ENCODE measurements at regions not wholly inside any gene's neighbourhood (a gene's known extent, or its start where the extent isn't known, plus 50 kb on each side); places are given as distances from the start of the nearest gene placed in this dataset.
"Not testable (repeated sequence)": the region's sequence is repeated elsewhere in the genome, so short reads cannot be mapped to it uniquely, and the experiment has no call there.

GRCh38 chr6:11427723-11428245, 109.8 kb upstream of the TMEM170B start:
- H3K4me3 Mint-ChIP-seq = no peak overlapping the region
- H3K27ac Mint-ChIP-seq = peak overlapping the region; percentile 23
- H3K36me3 Mint-ChIP-seq (ENCODE audit: low read depth) = no peaks in the 10 kb centered on the region
- H3K27me3 Mint-ChIP-seq (ENCODE audit: low read depth) = no peaks in the 10 kb centered on the region
- no peak for DNase-seq (ENCODE audit: low spot score)
- no peaks in the 10 kb centered on the region for H3K9me3 Mint-ChIP-seq
- peaks cover 26% of the 10 kb centered on the region for H3K4me1 Mint-ChIP-seq (ENCODE audit: low read depth)

DNA sequence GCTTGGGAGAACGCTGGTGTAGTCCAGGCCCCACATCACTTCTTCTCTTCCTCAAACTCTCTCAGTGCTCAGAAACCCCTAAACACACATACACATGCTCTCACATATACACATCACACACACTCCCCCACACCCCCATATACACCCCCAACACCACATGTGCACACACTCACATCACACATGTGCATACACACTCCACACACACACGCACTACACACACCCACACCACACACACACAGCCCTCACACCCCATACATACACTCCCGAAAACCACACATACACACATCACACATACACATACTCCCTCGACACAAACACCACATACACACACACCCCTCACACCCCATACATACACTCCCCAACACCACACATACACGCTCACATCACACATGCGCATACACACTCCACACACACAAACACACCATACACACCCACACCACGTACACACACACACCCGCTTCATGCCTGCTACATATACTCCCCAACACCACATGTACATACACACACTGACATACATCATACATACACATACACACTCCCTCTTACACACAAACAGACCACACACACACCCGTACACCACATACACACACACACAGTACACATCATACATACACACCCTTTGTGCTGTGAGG, 110.3 kb upstream of the TMEM170B start:
- Mint-ChIP-seq H3K27ac (peak overlapping the region; percentile 4), H3K27me3 (ENCODE audit: low read depth) (no peaks in the 10 kb centered on the region), H3K4me3 (no peak overlapping the region), H3K9me3 (no peaks in the 10 kb centered on the region), H3K4me1 (ENCODE audit: low read depth) (peaks cover 29% of the 10 kb centered on the region), H3K36me3 (ENCODE audit: low read depth) (no peaks in the 10 kb centered on the region)
- DNase-seq (ENCODE audit: low spot score) = no peak

DNA sequence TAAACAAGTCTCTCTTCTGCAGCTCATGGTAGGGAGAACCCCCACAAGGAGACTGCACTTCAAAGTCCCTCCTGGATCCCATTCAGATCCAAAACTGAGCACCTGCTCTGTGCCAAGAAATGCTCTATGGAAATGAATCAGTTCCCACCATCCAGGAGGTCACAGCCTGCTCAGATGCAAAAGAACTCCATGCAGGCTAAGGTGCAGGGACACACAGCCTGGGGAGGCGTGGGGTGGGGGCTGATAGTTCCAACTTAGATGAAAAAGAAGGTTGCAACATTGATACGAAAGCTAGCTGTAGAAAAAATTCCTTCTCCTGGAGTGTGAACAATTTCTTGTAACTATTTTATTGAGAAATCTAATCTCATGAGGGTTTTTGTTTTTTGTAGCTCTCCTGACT, 111.0 kb upstream of the TMEM170B start:
- Mint-ChIP-seq H3K4me3 (no peak overlapping the region), H3K9me3 (no peaks in the 10 kb centered on the region), H3K27me3 (ENCODE audit: low read depth) (no peaks in the 10 kb centered on the region), H3K4me1 (ENCODE audit: low read depth) (peaks cover 33% of the 10 kb centered on the region), H3K27ac (no peak overlapping the region), H3K36me3 (ENCODE audit: low read depth) (no peaks in the 10 kb centered on the region)
- DNase-seq (ENCODE audit: low spot score) = no peak

GRCh38 chr6:11425876-11426275, 111.7 kb upstream of the TMEM170B start:
- H3K9me3 Mint-ChIP-seq = no peaks in the 10 kb centered on the region
- no peaks in the 10 kb centered on the region for H3K27me3 Mint-ChIP-seq (ENCODE audit: low read depth)
- H3K4me3 Mint-ChIP-seq = no peak overlapping the region
- no peak for DNase-seq (ENCODE audit: low spot score)
- H3K27ac Mint-ChIP-seq = no peak overlapping the region
- H3K4me1 Mint-ChIP-seq (ENCODE audit: low read depth) = peaks cover 33% of the 10 kb centered on the region
- no peaks in the 10 kb centered on the region for H3K36me3 Mint-ChIP-seq (ENCODE audit: low read depth)

DNA sequence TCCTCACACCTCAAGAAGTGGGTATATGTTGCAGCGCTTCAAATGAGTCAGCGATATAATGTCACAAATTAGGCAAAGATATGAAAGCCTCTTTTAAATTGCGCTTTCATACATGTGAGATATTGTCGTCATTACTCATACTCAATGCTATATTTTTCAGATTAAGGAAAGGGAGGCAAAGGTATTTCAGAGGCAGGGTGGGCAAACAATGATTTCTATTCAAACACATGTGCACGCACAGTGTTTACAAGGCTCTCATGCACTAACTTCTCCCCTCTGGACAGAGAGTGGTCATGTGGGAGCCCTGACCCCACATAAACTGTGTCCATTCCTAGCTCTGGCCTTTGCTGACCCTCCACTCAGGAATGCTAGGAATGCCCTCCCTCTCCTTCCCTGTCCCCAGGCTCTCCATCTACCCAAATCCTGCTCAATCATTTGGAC, 112.1 kb upstream of the TMEM170B start:
- H3K4me3 Mint-ChIP-seq = no peak overlapping the region
- H3K36me3 Mint-ChIP-seq (ENCODE audit: low read depth) = no peaks in the 10 kb centered on the region
- H3K27ac Mint-ChIP-seq = no peak overlapping the region

GRCh38 chr6:11424395-11425034, 113.0 kb upstream of the TMEM170B start:
- DNase-seq (ENCODE audit: low spot score) = no peak
- H3K27ac Mint-ChIP-seq = no peak overlapping the region
- no peak overlapping the region for H3K4me3 Mint-ChIP-seq
- H3K27me3 Mint-ChIP-seq (ENCODE audit: low read depth) = no peaks in the 10 kb centered on the region
- peaks cover 4% of the 10 kb centered on the region for H3K9me3 Mint-ChIP-seq
- peaks cover 33% of the 10 kb centered on the region for H3K4me1 Mint-ChIP-seq (ENCODE audit: low read depth)
- no peaks in the 10 kb centered on the region for H3K36me3 Mint-ChIP-seq (ENCODE audit: low read depth)

More for the DNA sequence above, 112.1 kb upstream of the TMEM170B start:
- H3K4me1 Mint-ChIP-seq (ENCODE audit: low read depth) = peaks cover 35% of the 10 kb centered on the region
- H3K9me3 Mint-ChIP-seq = peaks cover 2% of the 10 kb centered on the region
- no peak for DNase-seq (ENCODE audit: low spot score)
- H3K27me3 Mint-ChIP-seq (ENCODE audit: low read depth) = no peaks in the 10 kb centered on the region

- no peak overlapping the region for H3K4me3 Mint-ChIP-seq
- H3K27ac Mint-ChIP-seq = no peak overlapping the region
- DNase-seq (ENCODE audit: low spot score) = no peak
- H3K4me1 Mint-ChIP-seq (ENCODE audit: low read depth) = peaks cover 25% of the 10 kb centered on the region
- peaks cover 4% of the 10 kb centered on the region for H3K9me3 Mint-ChIP-seq
- H3K27me3 Mint-ChIP-seq (ENCODE audit: low read depth) = no peaks in the 10 kb centered on the region
- no peaks in the 10 kb centered on the region for H3K36me3 Mint-ChIP-seq (ENCODE audit: low read depth)
These were observed 113.9 kb upstream of the TMEM170B start for GRCh38 chr6:11423667-11424066.

- Mint-ChIP-seq H3K4me3 (no peak overlapping the region), H3K4me1 (ENCODE audit: low read depth) (peaks cover 21% of the 10 kb centered on the region), H3K9me3 (peaks cover 4% of the 10 kb centered on the region), H3K36me3 (ENCODE audit: low read depth) (no peaks in the 10 kb centered on the region), H3K27me3 (ENCODE audit: low read depth) (no peaks in the 10 kb centered on the region), H3K27ac (no peak overlapping the region)
- peak; percentile 37 for DNase-seq (ENCODE audit: low spot score)
These were observed 114.5 kb upstream of the TMEM170B start for GRCh38 chr6:11423072-11423471.

DNA sequence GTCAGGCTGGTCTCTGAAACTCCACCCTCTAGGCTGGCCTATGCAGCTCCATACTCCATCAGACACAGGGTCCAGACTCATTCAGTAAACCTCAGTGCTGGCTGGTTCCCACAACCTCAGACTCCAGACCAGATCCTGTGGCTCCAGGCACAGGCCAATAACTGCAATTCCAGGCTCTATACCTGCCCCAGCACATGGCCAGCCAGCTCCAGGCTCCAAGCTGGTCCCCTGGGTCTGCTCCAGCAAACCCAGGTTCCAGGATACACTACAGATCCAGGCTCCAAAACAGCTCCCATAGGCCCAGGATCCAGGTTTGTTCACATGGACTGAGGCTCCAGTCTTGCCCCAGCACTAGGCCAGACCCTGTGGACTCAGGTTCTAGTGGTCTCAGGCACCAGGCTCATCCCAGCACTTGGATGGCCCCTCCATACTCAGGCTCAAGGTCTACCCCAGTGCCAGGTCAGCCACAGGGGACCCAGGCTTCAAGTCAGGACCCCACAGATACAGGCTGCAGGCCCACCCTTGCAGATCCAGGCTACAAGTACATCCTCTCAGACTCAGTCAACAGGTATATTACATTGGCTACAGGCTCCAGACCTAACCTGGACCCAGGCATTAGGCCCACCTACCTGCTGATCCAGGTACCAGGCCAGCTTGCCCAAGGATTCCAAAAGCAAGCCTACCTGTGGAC, 117.6 kb upstream of the TMEM170B start:
- H3K27me3 Mint-ChIP-seq (ENCODE audit: low read depth) = no peaks in the 10 kb centered on the region
- H3K9me3 Mint-ChIP-seq = peaks cover 4% of the 10 kb centered on the region
- H3K27ac Mint-ChIP-seq = no peak overlapping the region
- no peak for DNase-seq (ENCODE audit: low spot score)
- H3K4me1 Mint-ChIP-seq (ENCODE audit: low read depth) = peaks cover 30% of the 10 kb centered on the region
- no peak overlapping the region for H3K4me3 Mint-ChIP-seq
- no peaks in the 10 kb centered on the region for H3K36me3 Mint-ChIP-seq (ENCODE audit: low read depth)

DNA sequence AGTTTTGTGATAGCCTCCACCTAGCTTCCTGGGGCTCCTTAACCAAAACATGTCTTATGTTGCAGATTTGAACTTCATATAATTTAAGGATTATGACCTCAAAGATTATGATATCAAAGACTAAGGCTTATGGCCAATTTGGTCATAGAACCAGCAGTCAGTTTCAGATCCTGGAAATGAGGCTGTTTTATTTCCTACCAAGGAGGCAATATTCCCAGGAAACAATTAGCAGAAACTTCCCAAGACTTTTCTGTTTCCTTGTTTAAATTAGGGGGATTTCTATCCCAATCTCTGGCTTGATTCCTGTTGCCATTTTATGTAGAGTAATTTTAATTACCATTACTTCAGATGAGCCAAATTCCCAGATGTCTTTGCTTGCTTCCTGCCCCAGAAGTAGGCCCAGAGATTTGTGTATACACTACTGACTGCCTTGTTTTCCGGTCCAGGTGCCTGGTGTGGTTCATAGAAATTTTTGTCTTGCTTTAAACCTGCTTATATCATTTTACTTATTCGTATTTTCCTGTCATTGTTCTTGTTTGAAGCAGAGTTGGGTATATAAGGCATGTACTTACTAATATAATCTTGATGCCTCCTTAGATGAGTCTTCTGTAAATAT, 119.2 kb upstream of the TMEM170B start:
- H3K9me3 Mint-ChIP-seq = peaks cover 4% of the 10 kb centered on the region
- no peaks in the 10 kb centered on the region for H3K27me3 Mint-ChIP-seq (ENCODE audit: low read depth)
- H3K4me1 Mint-ChIP-seq (ENCODE audit: low read depth) = peaks cover 38% of the 10 kb centered on the region
- H3K4me3 Mint-ChIP-seq = no peak overlapping the region
- no peak overlapping the region for H3K27ac Mint-ChIP-seq
- no peak for DNase-seq (ENCODE audit: low spot score)
- no peaks in the 10 kb centered on the region for H3K36me3 Mint-ChIP-seq (ENCODE audit: low read depth)

DNA sequence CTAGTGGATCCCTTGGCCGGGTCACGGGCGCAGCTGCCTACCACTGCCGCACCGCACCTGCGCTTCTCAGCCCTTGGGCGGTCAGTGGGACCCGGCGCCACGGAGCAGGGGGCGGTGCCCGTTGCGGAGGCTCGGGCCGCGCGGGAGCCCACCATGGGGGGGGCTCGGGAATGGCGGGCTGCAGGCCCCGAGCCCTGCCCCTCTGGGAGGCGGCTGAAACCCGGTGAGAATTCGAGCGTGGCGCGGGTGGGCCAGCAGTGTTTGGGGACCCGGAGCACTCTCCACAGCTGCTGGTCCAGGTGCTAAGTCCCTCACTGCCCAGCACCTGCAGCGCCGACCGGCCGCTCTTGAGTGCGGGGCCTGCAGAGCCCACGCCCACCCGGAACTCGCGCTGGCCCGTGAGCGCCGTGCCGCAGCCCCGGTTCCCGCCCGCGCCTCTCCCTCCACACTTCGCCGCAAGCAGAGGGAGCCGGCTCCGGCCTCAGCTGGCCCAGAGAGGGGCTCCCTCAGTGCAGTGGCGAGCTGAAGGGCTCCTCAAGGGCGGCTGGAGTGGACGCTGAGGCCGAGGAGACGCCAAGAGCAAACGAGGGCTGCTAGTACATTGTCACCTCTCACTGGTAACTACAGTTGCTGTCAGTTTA, 120.5 kb upstream of the TMEM170B start:
- Mint-ChIP-seq H3K27ac (no peak overlapping the region), H3K27me3 (ENCODE audit: low read depth) (no peaks in the 10 kb centered on the region), H3K36me3 (ENCODE audit: low read depth) (no peaks in the 10 kb centered on the region), H3K9me3 (peaks cover 4% of the 10 kb centered on the region), H3K4me1 (ENCODE audit: low read depth) (peaks cover 43% of the 10 kb centered on the region), H3K4me3 (no peak overlapping the region)
- DNase-seq (ENCODE audit: low spot score) = no peak

GRCh38 chr6:11416099-11416935, 121.2 kb upstream of the TMEM170B start:
- not testable (repeated sequence) for H3K4me3 Mint-ChIP-seq; H3K27me3 Mint-ChIP-seq (ENCODE audit: low read depth); H3K9me3 Mint-ChIP-seq; DNase-seq (ENCODE audit: low spot score); H3K27ac Mint-ChIP-seq; H3K36me3 Mint-ChIP-seq (ENCODE audit: low read depth)
- H3K4me1 Mint-ChIP-seq (ENCODE audit: low read depth) = peaks cover 44% of the 10 kb centered on the region

DNA sequence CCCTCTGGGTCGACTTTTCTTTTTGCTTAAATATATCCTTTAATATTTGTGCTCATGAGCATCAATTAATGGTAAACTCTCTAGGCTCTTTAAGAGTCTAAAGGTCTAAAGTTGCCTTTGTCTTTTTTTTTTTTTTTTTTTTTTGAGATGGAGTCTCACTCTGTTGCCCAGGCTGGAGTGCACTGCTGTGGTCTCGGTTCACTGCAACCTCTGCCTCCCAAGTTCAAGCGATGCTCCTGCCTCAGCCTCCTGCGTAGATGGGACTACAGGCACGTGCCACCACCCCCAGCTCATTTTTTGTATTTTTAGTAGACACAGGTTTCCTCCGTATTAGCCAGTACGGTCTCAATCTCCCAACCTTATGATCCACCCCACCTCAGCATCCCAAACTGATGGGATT, 122.0 kb upstream of the TMEM170B start:
- DNase-seq (ENCODE audit: low spot score) = no peak
- no peaks in the 10 kb centered on the region for H3K27me3 Mint-ChIP-seq (ENCODE audit: low read depth)
- H3K4me1 Mint-ChIP-seq (ENCODE audit: low read depth) = peaks cover 47% of the 10 kb centered on the region
- H3K27ac Mint-ChIP-seq = no peak overlapping the region
- H3K9me3 Mint-ChIP-seq = peaks cover 6% of the 10 kb centered on the region
- no peaks in the 10 kb centered on the region for H3K36me3 Mint-ChIP-seq (ENCODE audit: low read depth)
- H3K4me3 Mint-ChIP-seq = no peak overlapping the region

Measured in T-helper 2 cell treated with Interferon-gamma antibody and Interleukin-4, amounts not matched to agents 5 μg/mL and 100 μg/mL, for 36 hours (primary cell).